Liver (tissue), 3 donors: ENCODE measurements at regions not wholly inside any gene's neighbourhood (a gene's known extent, or its start where the extent isn't known, plus 50 kb on each side); places are given as distances from the start of the nearest gene placed in this dataset.

ENCODE experiments used
- MAX ChIP-seq: IDR thresholded peaks from 2 replicates; pipeline ENCODE4 v1.6.1; 2016; ENCODE audit warnings: antibody characterized with exemption
- RAD21 ChIP-seq, 2 donors: IDR thresholded peaks; 2 replicates each; pipeline ENCODE4 v1.6.1; 2016; ENCODE audit warnings: antibody characterized with exemption in 2 of 2, mild to moderate bottlenecking in 2 of 2
- TAF1 ChIP-seq: conservative IDR thresholded peaks from 2 replicates; pipeline ENCODE4 v1.6.1; 2016; ENCODE audit warnings: antibody characterized with exemption, mild to moderate bottlenecking
- TF ChIP-seq, protein P1 (sequence below): fragments of 150-350 bp; IDR thresholded peaks from 2 replicates; pipeline ENCODE4 v1.5.1; 2017; ENCODE audit warnings: improper control_type of control experiment, low read depth, low read length; ENCODE audit not compliant: missing input control
- TF ChIP-seq, protein P2 (sequence below): IDR thresholded peaks from 2 replicates; pipeline ENCODE4 v1.6.1; 2016; ENCODE audit warnings: antibody characterized with exemption
- donor health status: healthy.
- donor health status: healthy.

- no peak for TF ChIP-seq RAD21 (IDR thresholded peaks at IDR 0.05)
- TF ChIP-seq, protein P1, sequence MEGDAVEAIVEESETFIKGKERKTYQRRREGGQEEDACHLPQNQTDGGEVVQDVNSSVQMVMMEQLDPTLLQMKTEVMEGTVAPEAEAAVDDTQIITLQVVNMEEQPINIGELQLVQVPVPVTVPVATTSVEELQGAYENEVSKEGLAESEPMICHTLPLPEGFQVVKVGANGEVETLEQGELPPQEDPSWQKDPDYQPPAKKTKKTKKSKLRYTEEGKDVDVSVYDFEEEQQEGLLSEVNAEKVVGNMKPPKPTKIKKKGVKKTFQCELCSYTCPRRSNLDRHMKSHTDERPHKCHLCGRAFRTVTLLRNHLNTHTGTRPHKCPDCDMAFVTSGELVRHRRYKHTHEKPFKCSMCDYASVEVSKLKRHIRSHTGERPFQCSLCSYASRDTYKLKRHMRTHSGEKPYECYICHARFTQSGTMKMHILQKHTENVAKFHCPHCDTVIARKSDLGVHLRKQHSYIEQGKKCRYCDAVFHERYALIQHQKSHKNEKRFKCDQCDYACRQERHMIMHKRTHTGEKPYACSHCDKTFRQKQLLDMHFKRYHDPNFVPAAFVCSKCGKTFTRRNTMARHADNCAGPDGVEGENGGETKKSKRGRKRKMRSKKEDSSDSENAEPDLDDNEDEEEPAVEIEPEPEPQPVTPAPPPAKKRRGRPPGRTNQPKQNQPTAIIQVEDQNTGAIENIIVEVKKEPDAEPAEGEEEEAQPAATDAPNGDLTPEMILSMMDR: no peak
- TF ChIP-seq MAX: no peak
- TF ChIP-seq, protein P2, sequence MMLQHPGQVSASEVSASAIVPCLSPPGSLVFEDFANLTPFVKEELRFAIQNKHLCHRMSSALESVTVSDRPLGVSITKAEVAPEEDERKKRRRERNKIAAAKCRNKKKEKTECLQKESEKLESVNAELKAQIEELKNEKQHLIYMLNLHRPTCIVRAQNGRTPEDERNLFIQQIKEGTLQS: no peak
- no peak for TF ChIP-seq TAF1
Observed at GRCh38 chr9:81490605-81491331, 198.6 kb downstream of the TLE1 start.
